ENCODE measurements at regions not wholly inside any gene's neighbourhood (a gene's known extent, or its start where the extent isn't known, plus 50 kb on each side); places are given as distances from the start of the nearest gene placed in this dataset.

DNA sequence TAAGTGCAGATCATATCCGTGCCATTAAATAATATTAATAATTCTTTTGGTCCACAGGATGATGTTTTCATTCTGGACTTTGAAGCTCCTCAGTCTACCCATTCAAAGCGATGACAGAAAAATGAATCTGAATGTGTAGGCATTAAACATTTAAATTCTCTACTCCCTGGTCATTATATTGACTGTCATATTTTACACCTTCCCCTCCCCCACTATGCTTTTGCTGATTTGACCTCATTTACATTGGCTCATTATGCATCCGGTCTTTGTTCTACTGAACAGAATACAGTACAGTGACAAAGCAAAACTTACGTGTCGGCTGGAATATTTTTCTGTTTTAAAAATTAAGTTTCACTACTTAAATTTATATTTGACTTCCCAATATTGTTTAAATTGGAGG is 289.7 kb upstream of the TMEM161B start:
- no peak for TF ChIP-seq CTCF (IDR thresholded peaks at IDR 0.05; ENCODE audit: low read depth, low read length, missing control alignments)
- DNase-seq = no peak
- in situ Hi-C loops (cut with HindIII; ENCODE audit: low pct_ligation_motif_present, low sequenced_read_pairs) = no loop called here
- Histone ChIP-seq H3K27me3 (replicated peaks) (no peaks in the 10 kb centered on the region), H3K4me3 (ENCODE audit: low read depth, low read length) (no peak overlapping the region), H3K36me3 (replicated peaks) (no peaks in the 10 kb centered on the region), H3K27ac (no peak overlapping the region)

DNA sequence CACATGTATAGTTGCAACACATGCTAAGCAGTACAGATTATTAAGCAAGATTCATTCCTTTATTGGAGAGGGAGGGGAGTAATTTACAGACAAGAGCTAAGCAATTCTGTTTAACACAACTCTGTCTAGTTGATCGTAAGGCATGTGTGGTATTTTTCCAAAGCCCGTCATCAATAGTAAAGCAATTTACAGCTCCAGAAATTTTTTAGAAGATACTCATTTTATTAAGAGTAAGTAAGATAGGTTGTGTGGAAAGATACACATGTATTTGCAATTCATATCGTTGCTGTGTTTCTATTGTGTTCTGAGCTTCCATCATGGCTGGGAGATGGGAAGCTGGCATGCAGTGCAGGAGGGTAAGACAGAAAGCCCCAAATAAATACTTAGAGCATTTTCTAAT is 289.2 kb upstream of the TMEM161B start:
- TF ChIP-seq CTCF (IDR thresholded peaks at IDR 0.05; ENCODE audit: low read depth, low read length, missing control alignments) = no peak
- Histone ChIP-seq H3K4me3 (ENCODE audit: low read depth, low read length) (no peak overlapping the region), H3K27me3 (replicated peaks) (no peaks in the 10 kb centered on the region), H3K27ac (no peak overlapping the region), H3K36me3 (replicated peaks) (no peaks in the 10 kb centered on the region)
- DNase-seq = no peak
- in situ Hi-C loops (cut with HindIII; ENCODE audit: low pct_ligation_motif_present, low sequenced_read_pairs) = no loop called here

GRCh38 chr5:88557131-88557530 is 288.5 kb upstream of the TMEM161B start:
- no peak for TF ChIP-seq CTCF (IDR thresholded peaks at IDR 0.05; ENCODE audit: low read depth, low read length, missing control alignments)

DNA sequence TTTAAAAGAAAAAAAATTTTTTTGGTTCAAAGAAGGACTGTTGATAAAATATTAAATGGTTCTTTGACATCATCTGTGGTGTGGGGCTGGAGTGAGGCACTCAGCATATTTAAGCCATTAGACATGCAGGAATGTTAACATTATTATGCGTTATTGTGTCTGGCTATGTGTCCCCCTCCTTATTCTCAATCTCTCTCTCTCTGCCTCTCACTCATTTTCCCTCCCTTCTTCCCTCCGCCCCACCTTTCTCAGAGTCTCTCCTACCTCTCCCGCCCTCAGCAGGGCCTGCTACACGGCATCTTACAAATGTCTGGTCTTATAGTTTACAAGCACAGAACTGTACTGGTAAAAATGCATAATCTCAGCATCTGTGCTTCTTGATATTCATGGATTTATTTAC is 287.8 kb upstream of the TMEM161B start:
- no peak for DNase-seq
- H3K27ac ChIP-seq = no peak overlapping the region
- in situ Hi-C loops (cut with HindIII; ENCODE audit: low pct_ligation_motif_present, low sequenced_read_pairs) = no loop called here
- no peak overlapping the region for H3K4me3 ChIP-seq (ENCODE audit: low read depth, low read length)
- no peaks in the 10 kb centered on the region for H3K27me3 ChIP-seq (replicated peaks)
- no peak for TF ChIP-seq CTCF (IDR thresholded peaks at IDR 0.05; ENCODE audit: low read depth, low read length, missing control alignments)
- no peaks in the 10 kb centered on the region for H3K36me3 ChIP-seq (replicated peaks)

More at GRCh38 chr5:88557131-88557530, 288.5 kb upstream of the TMEM161B start:
- DNase-seq = no peak
- in situ Hi-C loops (cut with HindIII; ENCODE audit: low pct_ligation_motif_present, low sequenced_read_pairs) = no loop called here
- Histone ChIP-seq H3K27me3 (replicated peaks) (no peaks in the 10 kb centered on the region), H3K36me3 (replicated peaks) (no peaks in the 10 kb centered on the region), H3K4me3 (ENCODE audit: low read depth, low read length) (no peak overlapping the region), H3K27ac (no peak overlapping the region)

- DNase-seq = no peak
- in situ Hi-C loops (cut with HindIII; ENCODE audit: low pct_ligation_motif_present, low sequenced_read_pairs) = no loop called here
These were observed 287.0 kb upstream of the TMEM161B start for GRCh38 chr5:88555674-88556073.

More at GRCh38 chr5:88555674-88556073, 287.0 kb upstream of the TMEM161B start:
- TF ChIP-seq CTCF (IDR thresholded peaks at IDR 0.05; ENCODE audit: low read depth, low read length, missing control alignments) = no peak
- Histone ChIP-seq H3K27me3 (replicated peaks) (no peaks in the 10 kb centered on the region), H3K27ac (no peak overlapping the region), H3K36me3 (replicated peaks) (no peaks in the 10 kb centered on the region), H3K4me3 (ENCODE audit: low read depth, low read length) (no peak overlapping the region)

Measured in brain microvascular endothelial cell (primary cell).